Endothelial cell of hepatic sinusoid (primary cell): ENCODE measurements at regions not wholly inside any gene's neighbourhood (a gene's known extent, or its start where the extent isn't known, plus 50 kb on each side); places are given as distances from the start of the nearest gene placed in this dataset.

Experiments used
- in situ Hi-C: cut with HindIII; loops from 2 replicates; pipeline ENCODE4 v1.10.0; 2017; ENCODE audit warnings: low sequenced_read_pairs

- in situ Hi-C loops = no loop called here
Measured at GRCh38 chr12:13599176-13599575, 382.2 kb downstream of the GRIN2B start.

GRCh38 chr12:13597837-13598236, 383.6 kb downstream of the GRIN2B start:
- in situ Hi-C loops = no loop called here

GRCh38 chr12:13597166-13597565, 384.2 kb downstream of the GRIN2B start:
- in situ Hi-C loops = no loop called here

GRCh38 chr12:13596714-13597113, 384.7 kb downstream of the GRIN2B start:
- in situ Hi-C loops = no loop called here

GRCh38 chr12:13595536-13596443, 385.6 kb downstream of the GRIN2B start:
- in situ Hi-C loops = no loop called here

- in situ Hi-C loops = no loop called here
Measured at GRCh38 chr12:13594731-13595514, 386.5 kb downstream of the GRIN2B start.

- in situ Hi-C loops = no loop called here
Measured at GRCh38 chr12:13592063-13592942, 389.1 kb downstream of the GRIN2B start.

GRCh38 chr12:13591488-13591887, 389.9 kb downstream of the GRIN2B start:
- in situ Hi-C loops = no loop called here

- in situ Hi-C loops = no loop called here
Measured at GRCh38 chr12:13591059-13591458, 390.3 kb downstream of the GRIN2B start.

GRCh38 chr12:13588574-13588973, 392.0 kb downstream of the EMP1 start:
- in situ Hi-C loops = no loop called here

GRCh38 chr12:13587721-13588390, 391.3 kb downstream of the EMP1 start:
- in situ Hi-C loops = no loop called here

- in situ Hi-C loops = no loop called here
Measured at GRCh38 chr12:13586361-13586760, 389.8 kb downstream of the EMP1 start.

GRCh38 chr12:13584541-13584940, 388.0 kb downstream of the EMP1 start:
- in situ Hi-C loops = no loop called here

GRCh38 chr12:13583630-13584029, 387.1 kb downstream of the EMP1 start:
- in situ Hi-C loops = no loop called here

- in situ Hi-C loops = no loop called here
Measured at GRCh38 chr12:13582421-13582820, 385.9 kb downstream of the EMP1 start.

- in situ Hi-C loops = no loop called here
Measured at GRCh38 chr12:13581031-13581430, 384.5 kb downstream of the EMP1 start.

GRCh38 chr12:13580206-13580605, 383.7 kb downstream of the EMP1 start:
- in situ Hi-C loops = no loop called here

GRCh38 chr12:13576935-13577500, 380.5 kb downstream of the EMP1 start:
- in situ Hi-C loops = no loop called here

- in situ Hi-C loops = no loop called here
Measured at GRCh38 chr12:13573698-13574321, 377.3 kb downstream of the EMP1 start.

- in situ Hi-C loops = no loop called here
Measured at GRCh38 chr12:13571035-13571434, 374.5 kb downstream of the EMP1 start.
